GM23248 (cell line): ENCODE measurements at regions not wholly inside any gene's neighbourhood (a gene's known extent, or its start where the extent isn't known, plus 50 kb on each side); places are given as distances from the start of the nearest gene placed in this dataset.

Experiments
- EZH2 ChIP-seq: fragments of 200-600 bp; sonication (generic); IDR thresholded peaks from 2 replicates; pipeline ENCODE4 v1.6.1; 2018; ENCODE audit warnings: antibody characterized with exemption, mild to moderate bottlenecking; ENCODE audit not compliant: insufficient read depth, poor library complexity, severe bottlenecking
- EZH2phosphoT487 ChIP-seq: fragments of 200-600 bp; sonication (generic); IDR thresholded peaks from 2 replicates; pipeline ENCODE4 v1.6.1; 2018; ENCODE audit warnings: antibody characterized with exemption, moderate library complexity, mild to moderate bottlenecking, low read depth; ENCODE audit not compliant: insufficient read depth

- no peak for TF ChIP-seq EZH2
- TF ChIP-seq EZH2phosphoT487 = no peak
Observed at GRCh38 chr12:34598851-34599529, 576.7 kb downstream of the ALG10 start.
